Trophoblast cell (in vitro differentiated cells and primary cell): ENCODE measurements at regions not wholly inside any gene's neighbourhood (a gene's known extent, or its start where the extent isn't known, plus 50 kb on each side); places are given as distances from the start of the nearest gene placed in this dataset.
A peak's percentile ranks its signal among the peaks of the same experiment; 100 is the strongest.
"Not testable (repeated sequence)": the region's sequence is repeated elsewhere in the genome, so short reads cannot be mapped to it uniquely, and the experiment has no call there.

ENCODE experiments used
- DNase-seq, 2 donors: peaks; one replicate each; pipeline ENCODE4 v3.0.0-alpha.2; 2016
- H2AFZ ChIP-seq: 2 replicates; pipeline ENCODE4 v1.6.1; 2013; ENCODE audit warnings: low read length, moderate library complexity, mild to moderate bottlenecking; ENCODE audit not compliant: insufficient read depth, poor library complexity
- H2AK5ac ChIP-seq: 2 replicates; pipeline ENCODE4 v1.6.1; 2013; ENCODE audit warnings: mild to moderate bottlenecking, low read length
- H2BK120ac ChIP-seq: 2 replicates; pipeline ENCODE4 v1.6.1; 2013; ENCODE audit warnings: low read length, mild to moderate bottlenecking, moderate library complexity; ENCODE audit not compliant: insufficient read depth, poor library complexity
- H2BK12ac ChIP-seq: 2 replicates; pipeline ENCODE4 v1.6.1; 2013; ENCODE audit warnings: mild to moderate bottlenecking, low read length, moderate library complexity
- H2BK5ac ChIP-seq: 2 replicates; pipeline ENCODE4 v1.6.1; 2013; ENCODE audit warnings: low read length, low read depth, moderate library complexity, mild to moderate bottlenecking; ENCODE audit not compliant: poor library complexity
- H3K14ac ChIP-seq: 2 replicates; pipeline ENCODE4 v1.6.1; 2013; ENCODE audit warnings: mild to moderate bottlenecking, low read length
- H3K18ac ChIP-seq: 2 replicates; pipeline ENCODE4 v1.6.1; 2013; ENCODE audit warnings: mild to moderate bottlenecking, low read length
- H3K23ac ChIP-seq: 2 replicates; pipeline ENCODE4 v1.6.1; 2013; ENCODE audit warnings: low read length
- H3K27ac ChIP-seq: 2 replicates; pipeline ENCODE4 v1.5.1; 2013; ENCODE audit warnings: low read depth, mild to moderate bottlenecking, inconsistent platforms, low read length, moderate library complexity
- H3K27me3 ChIP-seq: 2 replicates; pipeline ENCODE4 v1.6.1; 2013; ENCODE audit warnings: inconsistent platforms, mild to moderate bottlenecking, low read length, moderate library complexity; ENCODE audit not compliant: insufficient read depth
- H3K36me3 ChIP-seq, 2 experiments: 1 replicate in 1 of 2; 2 replicates in 1 of 2; pipeline ENCODE4 v1.6.1; 2013; ENCODE audit warnings: low read length in 2 of 2, mild to moderate bottlenecking in 2 of 2, moderate library complexity in 1 of 2; ENCODE audit not compliant: insufficient read depth in 2 of 2, control insufficient read depth in 1 of 2
- H3K4ac ChIP-seq: 2 replicates; pipeline ENCODE4 v1.6.1; 2013; ENCODE audit warnings: low read depth, mild to moderate bottlenecking, low read length, moderate library complexity
- H3K4me1 ChIP-seq, 2 experiments: 1 replicate in 1 of 2; 2 replicates in 1 of 2; pipeline ENCODE4 v1.6.1; 2013; ENCODE audit warnings: low read length in 2 of 2, mild to moderate bottlenecking in 2 of 2, moderate library complexity in 1 of 2; ENCODE audit not compliant: insufficient read depth in 2 of 2, control insufficient read depth in 1 of 2
- H3K4me2 ChIP-seq: 2 replicates; pipeline ENCODE4 v1.6.1; 2013; ENCODE audit warnings: inconsistent platforms, mild to moderate bottlenecking, low read length, moderate library complexity
- H3K4me3 ChIP-seq: 2 replicates; pipeline ENCODE4 v1.5.1; 2013; ENCODE audit warnings: mild to moderate bottlenecking, low read depth, low read length, inconsistent platforms
- H3K79me1 ChIP-seq: one replicate; pipeline ENCODE4 v1.6.1; 2013; ENCODE audit warnings: low read length
- H3K79me2 ChIP-seq: 2 replicates; pipeline ENCODE4 v1.6.1; 2013; ENCODE audit warnings: low read length, mild to moderate bottlenecking; ENCODE audit not compliant: control insufficient read depth, insufficient read depth, poor library complexity
- H3K9ac ChIP-seq: 2 replicates; pipeline ENCODE4 v1.6.1; 2013; ENCODE audit warnings: mild to moderate bottlenecking, low read length
- H3K9me3 ChIP-seq: 2 replicates; pipeline ENCODE4 v1.6.1; 2013; ENCODE audit warnings: low read depth, mild to moderate bottlenecking, control low read depth, inconsistent platforms, low read length; ENCODE audit not compliant: insufficient read depth
- H4K12ac ChIP-seq: 2 replicates; pipeline ENCODE4 v1.6.1; 2013; ENCODE audit warnings: low read depth, mild to moderate bottlenecking, low read length, moderate library complexity
- H4K8ac ChIP-seq: 2 replicates; pipeline ENCODE4 v1.6.1; 2013; ENCODE audit warnings: low read depth, mild to moderate bottlenecking, low read length, moderate library complexity
- H4K91ac ChIP-seq: one replicate; pipeline ENCODE4 v1.6.1; 2013; ENCODE audit warnings: low read depth, mild to moderate bottlenecking, low read length, moderate library complexity
- WGBS: extraction: QIAGEN DNeasy Blood & Tissue Kit; methylation state at CpG from one replicate; pipeline ENCODE4 v1.1.7; 2013; ENCODE audit warnings: missing lambda C conversion rate; ENCODE audit not compliant: insufficient read length, insufficient coverage; ENCODE audit errors: extremely low coverage; 5-methylcytosine and 5-hydroxymethylcytosine counted together

DNA sequence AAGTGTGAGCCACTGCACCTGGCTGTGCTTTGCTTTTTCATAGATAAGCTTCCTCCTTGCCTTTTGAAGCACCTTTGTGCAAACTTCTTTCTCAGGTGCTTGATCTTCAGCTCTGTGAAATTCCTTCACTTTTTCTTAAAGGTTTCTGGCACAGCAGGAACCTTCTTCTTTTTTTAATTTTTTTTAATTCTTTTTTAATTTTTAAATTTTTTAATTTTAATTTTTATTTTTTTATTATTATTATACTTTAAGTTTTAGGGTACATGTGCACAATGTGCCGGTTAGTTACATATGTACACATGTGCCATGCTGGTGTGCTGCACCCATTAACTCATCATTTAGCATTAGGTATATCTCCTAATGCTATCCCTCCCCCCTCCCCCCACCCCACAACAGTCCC lies 161.0 kb upstream of the ROPN1 start:
- H3K4me2 ChIP-seq, H3K4me3 ChIP-seq, H2AK5ac ChIP-seq, H3K4ac ChIP-seq, H3K14ac ChIP-seq, H2BK120ac ChIP-seq, H4K12ac ChIP-seq, H3K18ac ChIP-seq, H3K9me3 ChIP-seq, H3K27me3 ChIP-seq, H2BK12ac ChIP-seq, H2AFZ ChIP-seq, DNase-seq, H3K4me1 ChIP-seq, H3K36me3 ChIP-seq, H3K79me1 ChIP-seq, H3K79me2 ChIP-seq, H3K27ac ChIP-seq, H4K91ac ChIP-seq, H3K23ac ChIP-seq, H3K9ac ChIP-seq, H2BK5ac ChIP-seq, H4K8ac ChIP-seq: not testable (repeated sequence)
- WGBS: no CpG with 5 or more reads among the region's 1 CpG

DNA sequence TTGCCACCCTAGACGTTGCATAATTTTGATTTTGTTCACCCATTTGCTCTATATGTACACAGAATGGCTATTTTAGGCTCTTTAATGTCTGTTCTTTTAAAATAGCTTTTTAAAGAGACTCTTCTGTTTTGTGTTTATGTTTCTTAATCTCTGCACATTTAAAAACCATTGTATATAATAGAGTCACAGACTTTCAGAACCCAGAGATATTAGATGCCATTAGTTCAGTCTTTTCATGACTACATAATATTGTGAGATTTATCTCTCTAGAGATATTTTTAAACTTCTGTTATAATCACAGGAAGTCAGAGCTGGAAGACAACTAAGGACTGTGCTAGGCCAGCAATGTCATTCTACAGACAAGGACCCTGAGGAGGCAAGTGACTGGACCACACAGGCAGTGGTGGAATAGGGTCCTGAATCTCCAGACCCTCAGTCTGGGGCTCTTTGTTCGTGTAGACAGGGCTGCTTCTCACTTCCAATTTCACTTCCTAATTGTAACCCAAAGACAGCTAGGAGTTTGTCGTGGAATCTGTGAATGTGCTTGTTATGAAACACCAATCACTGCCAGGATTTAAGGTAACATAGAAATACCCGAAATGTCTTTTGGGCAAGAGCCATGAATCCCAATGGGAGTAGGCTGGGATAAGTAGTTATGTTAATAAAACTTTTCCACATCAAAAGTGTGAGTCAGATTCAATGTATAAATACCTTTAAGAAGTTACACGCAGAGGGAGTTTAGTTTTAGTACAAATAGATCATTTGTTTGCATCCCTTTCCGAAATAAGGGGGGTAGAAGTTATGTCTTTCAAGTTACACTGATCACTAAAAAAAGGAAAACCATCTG lies 165.2 kb upstream of the ROPN1 start:
- Histone ChIP-seq H2BK5ac (no peak overlapping the region), H2BK120ac (no peak overlapping the region), H3K9me3 (no peaks in the 10 kb centered on the region), H3K23ac (no peak overlapping the region), H3K79me2 (no peaks in the 10 kb centered on the region), H3K18ac (no peak overlapping the region), H3K4me2 (no peak overlapping the region), H3K79me1 (no peaks in the 10 kb centered on the region), H3K9ac (no peak overlapping the region), H3K4ac (no peak overlapping the region), H2AK5ac (no peak overlapping the region), H3K36me3 (no peaks in the 10 kb centered on the region), H3K27me3 (no peaks in the 10 kb centered on the region), H4K8ac (no peak overlapping the region), H3K27ac (no peak overlapping the region), H4K12ac (no peak overlapping the region), H2AFZ (no peak overlapping the region), H2BK12ac (no peak overlapping the region), H3K4me3 (no peak overlapping the region), H3K14ac (no peak overlapping the region), H4K91ac (no peak overlapping the region), H3K4me1 (peaks cover 0 to 13% of the 10 kb centered on the region in 2 experiments)
- WGBS: no CpG with 5 or more reads among the region's 6 CpGs
- DNase-seq: no peak

DNA sequence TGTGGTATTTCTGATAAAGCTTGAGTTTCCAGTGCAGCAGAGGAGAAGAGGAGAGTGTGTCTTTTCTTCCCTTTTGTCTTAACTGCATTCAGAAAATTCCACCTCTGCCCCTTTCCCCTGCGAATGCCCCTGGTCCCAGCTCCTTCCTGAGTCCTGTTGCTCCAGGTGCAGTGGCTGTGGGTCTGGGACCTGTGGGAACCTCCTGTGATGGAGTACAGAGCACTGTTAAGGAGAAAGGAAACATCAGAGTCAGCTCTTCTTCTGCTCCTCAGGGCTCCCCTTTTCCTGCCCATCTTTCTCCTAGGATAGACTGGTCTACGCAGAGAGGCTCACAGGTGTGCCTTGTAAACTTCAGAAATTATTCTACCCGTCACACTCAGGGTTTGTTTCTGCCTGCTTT lies 165.8 kb upstream of the ROPN1 start:
- WGBS: no CpG with 5 or more reads among the region's 3 CpGs
- Histone ChIP-seq H3K23ac (no peak overlapping the region), H3K79me1 (no peaks in the 10 kb centered on the region), H3K79me2 (no peaks in the 10 kb centered on the region), H2AK5ac (no peak overlapping the region), H3K36me3 (peaks cover 0 to under 1% of the 10 kb centered on the region in 2 experiments), H2BK120ac (no peak overlapping the region), H3K4me2 (no peak overlapping the region), H3K4ac (no peak overlapping the region), H2AFZ (no peak overlapping the region), H3K27ac (no peak overlapping the region), H4K12ac (no peak overlapping the region), H2BK12ac (no peak overlapping the region), H4K91ac (no peak overlapping the region), H3K4me1 (peaks cover 0 to 13% of the 10 kb centered on the region in 2 experiments), H3K14ac (no peak overlapping the region), H2BK5ac (no peak overlapping the region), H3K27me3 (no peaks in the 10 kb centered on the region), H4K8ac (no peak overlapping the region), H3K9me3 (no peaks in the 10 kb centered on the region), H3K9ac (no peak overlapping the region), H3K4me3 (no peak overlapping the region), H3K18ac (no peak overlapping the region)
- no peak for DNase-seq

DNA sequence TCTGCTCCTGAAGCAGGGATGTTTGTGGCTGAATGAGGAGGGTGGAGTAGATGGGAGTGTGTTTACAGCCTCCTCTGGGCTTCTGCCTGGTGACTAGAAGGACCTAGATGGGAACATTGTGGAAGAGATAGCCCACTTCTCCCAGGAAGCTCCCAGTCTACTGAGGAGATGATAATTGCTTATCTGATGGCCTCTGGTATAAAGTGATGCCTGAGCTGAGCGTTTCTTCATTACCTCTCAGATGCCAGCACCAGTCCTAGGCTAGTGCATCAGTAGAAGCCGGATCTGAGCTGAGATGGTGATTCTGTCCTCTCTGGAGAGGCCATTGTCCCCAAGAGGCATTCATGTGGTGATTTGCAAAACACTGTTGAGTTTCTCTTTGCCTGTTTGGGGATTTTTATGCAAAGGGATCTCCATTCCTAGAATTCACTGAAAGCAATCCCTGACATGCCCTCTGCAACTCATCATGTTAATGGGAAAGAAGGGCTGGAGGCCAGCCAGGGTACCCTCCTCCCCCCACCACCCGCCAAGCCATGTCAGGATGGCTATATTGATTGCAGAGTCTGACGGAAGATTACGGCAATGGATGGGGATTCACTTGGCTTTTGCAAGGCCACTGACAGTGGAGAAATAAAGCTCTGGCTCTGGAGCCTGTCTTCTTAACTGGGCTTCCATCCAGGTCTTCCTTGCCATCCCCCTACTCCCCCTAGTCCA lies 166.4 kb upstream of the ROPN1 start:
- no peak overlapping the region for H2BK120ac ChIP-seq
- peaks cover 0 to 2% of the 10 kb centered on the region in 2 experiments for H3K36me3 ChIP-seq
- no peak overlapping the region for H4K12ac ChIP-seq
- H2BK12ac ChIP-seq: no peak overlapping the region
- no peak overlapping the region for H2AK5ac ChIP-seq
- H3K9ac ChIP-seq: no peak overlapping the region
- peak overlapping the region; percentile 56 for H3K23ac ChIP-seq
- no peak overlapping the region for H4K91ac ChIP-seq
- no peaks in the 10 kb centered on the region for H3K79me2 ChIP-seq
- H3K4me3 ChIP-seq: no peak overlapping the region
- no peak overlapping the region for H2AFZ ChIP-seq
- peaks cover 0 to 13% of the 10 kb centered on the region in 2 experiments for H3K4me1 ChIP-seq
- H3K14ac ChIP-seq: no peak overlapping the region
- no peak overlapping the region for H2BK5ac ChIP-seq
- no CpG with 5 or more reads among the region's 5 CpGs for WGBS
- no peaks in the 10 kb centered on the region for H3K27me3 ChIP-seq
- H3K27ac ChIP-seq: no peak overlapping the region
- no peak for DNase-seq
- no peak overlapping the region for H4K8ac ChIP-seq
- H3K4ac ChIP-seq: no peak overlapping the region
- H3K9me3 ChIP-seq: no peaks in the 10 kb centered on the region
- H3K79me1 ChIP-seq: no peaks in the 10 kb centered on the region
- H3K18ac ChIP-seq: no peak overlapping the region
- H3K4me2 ChIP-seq: no peak overlapping the region
